SJCRH30 (cell line): ENCODE measurements at regions not wholly inside any gene's neighbourhood (a gene's known extent, or its start where the extent isn't known, plus 50 kb on each side); places are given as distances from the start of the nearest gene placed in this dataset.
A peak's percentile ranks its signal among the peaks of the same experiment; 100 is the strongest.

Experiments used
- DNase-seq, 2 experiments: peaks; one replicate each; pipeline ENCODE4 v3.0.0-alpha.2; 2015 to 2020
- H3K27ac ChIP-seq: fragments of 250-450 bp; sonication (Bioruptor Pico); 2 replicates; pipeline ENCODE4 v1.5.1; 2020; ENCODE audit warnings: mild to moderate bottlenecking, moderate library complexity
- H3K27me3 ChIP-seq: fragments of 250-450 bp; sonication (Bioruptor Pico); 2 replicates; pipeline ENCODE4 v1.5.1; 2020; ENCODE audit warnings: mild to moderate bottlenecking, moderate library complexity
- H3K36me3 ChIP-seq: fragments of 250-450 bp; sonication (Bioruptor Pico); 2 replicates; pipeline ENCODE4 v1.5.1; 2020; ENCODE audit warnings: mild to moderate bottlenecking, moderate library complexity
- H3K4me1 ChIP-seq: fragments of 250-450 bp; sonication (Bioruptor Pico); 2 replicates; pipeline ENCODE4 v1.5.1; 2020; ENCODE audit warnings: mild to moderate bottlenecking, moderate library complexity
- H3K4me3 ChIP-seq: fragments of 250-450 bp; sonication (Bioruptor Pico); 2 replicates; pipeline ENCODE4 v1.5.1; 2020; ENCODE audit warnings: mild to moderate bottlenecking, moderate library complexity
- H3K9me3 ChIP-seq: fragments of 250-450 bp; sonication (Bioruptor Pico); replicated peaks from 2 replicates; pipeline ENCODE4 v1.5.1; 2020; ENCODE audit warnings: mild to moderate bottlenecking, moderate library complexity

- DNase-seq, result no peak
- Histone ChIP-seq H3K4me1 (peaks cover 26% of the 10 kb centered on the region), H3K27ac (no peak overlapping the region), H3K9me3 (no peaks in the 10 kb centered on the region), H3K36me3 (no peaks in the 10 kb centered on the region), H3K27me3 (no peaks in the 10 kb centered on the region), H3K4me3 (no peak overlapping the region)
Measured at GRCh38 chr12:74891083-74891668, 318.5 kb downstream of the KCNC2 start.

DNA sequence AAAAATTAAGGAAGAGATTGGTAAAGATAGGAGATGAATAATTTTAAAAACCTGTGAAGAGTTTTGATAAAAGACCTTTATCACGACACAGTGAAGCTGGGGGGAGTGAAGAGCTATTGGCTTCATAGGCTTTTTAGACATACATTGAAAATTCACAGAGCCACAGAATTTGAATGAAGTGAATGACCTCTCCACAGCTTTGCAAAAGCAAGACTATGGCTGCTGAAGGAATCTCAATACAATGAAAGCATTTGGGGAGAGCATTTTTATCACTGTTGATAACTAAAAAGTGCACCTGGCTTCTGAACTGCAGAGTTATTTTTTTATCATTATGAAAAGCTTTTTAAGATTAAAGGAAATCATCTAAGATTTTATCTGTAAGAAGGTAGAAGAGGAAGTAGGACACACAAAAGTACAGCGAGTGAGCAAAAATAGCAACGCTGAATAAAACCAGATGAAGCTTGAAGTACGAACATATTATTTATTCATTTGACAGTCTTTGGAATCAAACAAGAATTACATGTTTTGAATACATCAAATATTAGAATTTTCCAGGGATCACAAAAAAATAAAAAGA, 317.5 kb downstream of the KCNC2 start:
- peaks cover 26% of the 10 kb centered on the region for H3K4me1 ChIP-seq
- no peaks in the 10 kb centered on the region for H3K36me3 ChIP-seq
- no peak overlapping the region for H3K4me3 ChIP-seq
- no peak overlapping the region for H3K27ac ChIP-seq
- no peak for DNase-seq
- no peaks in the 10 kb centered on the region for H3K9me3 ChIP-seq
- H3K27me3 ChIP-seq, result no peaks in the 10 kb centered on the region

DNA sequence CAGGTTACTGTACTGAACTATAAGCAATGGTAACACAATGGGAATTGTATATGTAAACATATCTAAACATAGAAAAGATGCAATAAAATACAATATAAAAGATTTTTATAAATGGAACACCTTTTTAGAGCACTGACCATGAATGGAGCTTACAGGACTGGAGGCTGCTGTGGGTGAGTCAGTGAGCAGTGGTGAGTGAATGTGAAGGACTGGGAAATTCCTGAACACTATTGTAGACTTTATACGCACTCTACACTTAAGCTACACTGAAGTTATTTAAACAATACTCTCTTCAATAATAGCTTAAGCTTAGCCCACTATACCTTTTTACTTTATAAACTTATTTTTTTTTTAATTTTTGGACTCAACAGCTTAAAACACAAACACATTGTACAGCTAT, 313.5 kb downstream of the KCNC2 start:
- Histone ChIP-seq H3K27ac (no peak overlapping the region), H3K4me3 (no peak overlapping the region), H3K36me3 (no peaks in the 10 kb centered on the region), H3K27me3 (no peaks in the 10 kb centered on the region), H3K4me1 (peaks cover 8% of the 10 kb centered on the region), H3K9me3 (no peaks in the 10 kb centered on the region)
- no peak for DNase-seq

- H3K36me3 ChIP-seq, result no peaks in the 10 kb centered on the region
- no peaks in the 10 kb centered on the region for H3K27me3 ChIP-seq
- DNase-seq, result no peak
- H3K4me1 ChIP-seq, result no peaks in the 10 kb centered on the region
- no peak overlapping the region for H3K4me3 ChIP-seq
- H3K27ac ChIP-seq, result no peak overlapping the region
- no peaks in the 10 kb centered on the region for H3K9me3 ChIP-seq
Measured at GRCh38 chr12:74897425-74898211, 312.0 kb downstream of the KCNC2 start.

DNA sequence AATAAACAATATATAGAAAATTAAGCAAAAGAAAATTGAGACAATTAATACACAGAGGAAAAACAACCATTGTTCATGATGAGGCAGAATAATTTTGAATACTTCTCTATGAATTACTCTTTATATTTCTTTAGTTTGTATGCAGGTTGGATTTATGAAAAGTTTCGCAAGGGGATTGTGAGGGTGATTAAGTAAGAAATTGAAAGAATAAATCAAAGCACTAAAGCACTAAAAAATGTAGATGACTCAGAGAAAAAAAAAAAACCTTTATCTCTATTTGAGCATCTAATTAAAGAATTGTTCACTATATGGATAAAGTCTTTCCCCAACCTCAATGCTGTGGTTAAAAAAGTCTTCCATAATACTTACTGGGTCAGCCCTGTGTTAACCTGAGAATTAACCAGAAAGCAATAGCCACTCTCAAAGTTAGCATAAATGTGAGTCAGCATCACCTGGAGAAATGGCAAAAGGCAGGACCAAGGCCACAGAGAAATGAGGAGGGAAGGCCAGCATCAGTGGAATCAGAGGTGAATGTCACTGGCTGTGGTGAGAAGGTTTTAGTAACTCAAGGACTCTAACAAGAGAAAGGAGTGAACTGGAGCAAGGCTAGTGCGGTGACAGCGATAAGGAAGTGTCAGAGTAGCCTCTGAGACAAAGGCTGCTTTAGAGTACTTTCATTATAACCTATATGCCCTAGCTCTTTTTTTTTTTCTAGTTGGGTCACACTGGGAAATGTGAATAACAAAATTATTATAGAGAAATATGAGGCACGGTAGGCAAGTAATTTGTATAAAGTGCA, 310.4 kb downstream of the KCNC2 start:
- Histone ChIP-seq H3K27ac (no peak overlapping the region), H3K27me3 (no peaks in the 10 kb centered on the region), H3K4me1 (no peaks in the 10 kb centered on the region), H3K36me3 (no peaks in the 10 kb centered on the region), H3K9me3 (no peaks in the 10 kb centered on the region), H3K4me3 (no peak overlapping the region)
- no peak for DNase-seq

- Histone ChIP-seq H3K36me3 (no peaks in the 10 kb centered on the region), H3K27me3 (no peaks in the 10 kb centered on the region), H3K9me3 (no peaks in the 10 kb centered on the region), H3K4me3 (no peak overlapping the region), H3K4me1 (no peaks in the 10 kb centered on the region), H3K27ac (no peak overlapping the region)
- no peak for DNase-seq
Measured at GRCh38 chr12:74900232-74900631, 309.4 kb downstream of the KCNC2 start.

- no peaks in the 10 kb centered on the region for H3K4me1 ChIP-seq
- peak in 1 of 2 experiments; percentile 6 for DNase-seq
- H3K36me3 ChIP-seq, result no peaks in the 10 kb centered on the region
- no peaks in the 10 kb centered on the region for H3K27me3 ChIP-seq
- H3K4me3 ChIP-seq, result no peak overlapping the region
- H3K27ac ChIP-seq, result no peak overlapping the region
- no peaks in the 10 kb centered on the region for H3K9me3 ChIP-seq
Measured at GRCh38 chr12:74903522-74903921, 306.1 kb downstream of the KCNC2 start.

DNA sequence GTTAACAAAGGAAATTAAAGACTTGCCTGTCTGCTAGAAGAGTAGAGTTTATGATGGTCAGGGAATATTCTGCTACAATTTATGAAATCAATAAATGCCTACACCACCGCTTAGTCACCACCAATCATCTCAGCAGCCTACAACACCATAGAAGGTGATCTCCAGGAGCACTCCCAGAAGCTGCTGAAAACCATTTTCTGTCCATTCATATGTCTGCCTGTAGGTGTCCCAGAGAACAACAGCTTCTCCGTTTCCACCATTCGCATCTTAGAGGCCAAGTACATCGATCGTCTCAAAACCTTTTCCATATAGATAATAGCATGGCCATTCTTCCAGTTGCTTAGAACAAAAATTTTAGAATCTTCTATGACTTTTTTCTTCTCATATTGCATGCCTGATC, 303.4 kb downstream of the KCNC2 start:
- no peak overlapping the region for H3K4me3 ChIP-seq

DNA sequence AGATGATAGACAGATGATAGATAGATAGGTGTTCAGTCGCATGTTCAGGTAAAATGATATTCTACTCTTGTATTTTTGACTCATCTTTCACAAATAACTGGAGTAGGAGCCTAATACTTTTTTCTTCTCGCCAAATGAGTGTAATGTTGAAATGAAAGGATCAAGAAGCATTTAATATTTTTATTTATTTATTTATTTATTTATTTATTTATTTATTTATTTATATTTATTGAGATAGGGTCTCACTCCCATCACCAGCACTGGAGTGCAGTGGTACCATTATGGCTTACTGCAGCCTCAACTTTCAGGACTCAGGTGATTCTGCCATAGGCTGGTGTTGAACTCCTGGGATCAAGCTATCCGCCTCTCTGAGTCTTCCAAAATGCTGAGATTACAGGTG, 298.8 kb downstream of the KCNC2 start:
- no peaks in the 10 kb centered on the region for H3K27me3 ChIP-seq
- no peaks in the 10 kb centered on the region for H3K36me3 ChIP-seq
- DNase-seq, result no peak
- H3K27ac ChIP-seq, result no peak overlapping the region
- no peaks in the 10 kb centered on the region for H3K9me3 ChIP-seq
- peaks cover 4% of the 10 kb centered on the region; the same call in 1 of the 2 replicates for H3K4me1 ChIP-seq
- H3K4me3 ChIP-seq, result no peak overlapping the region

More for the DNA sequence above, 303.4 kb downstream of the KCNC2 start:
- Histone ChIP-seq H3K36me3 (no peaks in the 10 kb centered on the region), H3K27ac (no peak overlapping the region), H3K4me1 (no peaks in the 10 kb centered on the region), H3K9me3 (no peaks in the 10 kb centered on the region), H3K27me3 (no peaks in the 10 kb centered on the region)
- DNase-seq, result peak in 1 of 2 experiments; percentile 8

- Histone ChIP-seq H3K4me3 (no peak overlapping the region), H3K9me3 (no peaks in the 10 kb centered on the region), H3K4me1 (peaks cover 4% of the 10 kb centered on the region; the same call in 1 of the 2 replicates), H3K27me3 (no peaks in the 10 kb centered on the region), H3K27ac (no peak overlapping the region), H3K36me3 (no peaks in the 10 kb centered on the region)
- no peak for DNase-seq
Measured at GRCh38 chr12:74914378-74914777, 295.3 kb downstream of the KCNC2 start.

DNA sequence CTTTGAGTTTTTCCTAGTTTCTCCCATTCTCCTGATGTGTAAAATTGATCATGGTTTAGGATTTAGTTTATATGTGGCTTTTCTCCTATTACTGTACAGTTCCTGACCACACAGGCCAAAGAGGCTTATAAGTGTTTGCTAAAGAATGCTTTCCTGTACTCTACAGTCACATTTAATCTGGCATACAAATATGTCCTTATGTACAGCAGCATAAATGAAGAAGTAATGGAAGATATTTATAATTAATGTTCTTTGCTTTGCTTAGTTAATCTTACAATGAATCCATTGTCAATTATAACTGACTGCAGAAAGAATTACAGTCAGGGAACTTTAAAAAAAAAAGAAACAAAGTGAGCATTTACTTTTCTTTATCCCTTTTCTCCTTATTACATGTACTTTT, 293.9 kb downstream of the KCNC2 start:
- no peak overlapping the region for H3K27ac ChIP-seq
- DNase-seq, result peak in 1 of 2 experiments; percentile 5
- H3K9me3 ChIP-seq, result no peaks in the 10 kb centered on the region
- H3K36me3 ChIP-seq, result no peaks in the 10 kb centered on the region
- H3K4me1 ChIP-seq, result peaks cover 4% of the 10 kb centered on the region; the same call in 1 of the 2 replicates
- no peaks in the 10 kb centered on the region for H3K27me3 ChIP-seq
- H3K4me3 ChIP-seq, result no peak overlapping the region

GRCh38 chr12:74917743-74918142, 291.9 kb downstream of the KCNC2 start:
- Histone ChIP-seq H3K4me1 (peaks cover 4% of the 10 kb centered on the region; the same call in 1 of the 2 replicates), H3K36me3 (no peaks in the 10 kb centered on the region), H3K27ac (no peak overlapping the region), H3K27me3 (no peaks in the 10 kb centered on the region), H3K9me3 (no peaks in the 10 kb centered on the region), H3K4me3 (no peak overlapping the region)
- no peak for DNase-seq

DNA sequence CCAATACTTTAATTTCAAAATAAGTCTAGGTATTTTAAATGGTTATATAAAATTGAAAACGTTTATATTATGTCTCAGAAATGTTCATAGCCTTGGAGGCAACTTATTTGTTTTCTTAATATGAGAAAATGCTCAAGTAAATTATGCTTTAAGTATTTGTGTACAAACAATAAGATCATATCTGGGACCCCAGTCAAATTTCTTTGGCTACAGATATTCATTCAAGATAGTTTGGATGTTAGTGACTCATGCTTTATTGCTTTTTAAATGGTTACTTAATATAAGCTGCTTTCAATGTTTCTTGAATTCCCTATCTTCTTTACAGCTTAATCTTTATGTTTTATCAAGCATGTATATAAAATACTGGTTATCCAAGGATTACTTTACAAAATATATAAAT, 291.3 kb downstream of the KCNC2 start:
- H3K36me3 ChIP-seq, result no peaks in the 10 kb centered on the region
- no peak overlapping the region for H3K27ac ChIP-seq
- H3K4me3 ChIP-seq, result no peak overlapping the region
- no peaks in the 10 kb centered on the region for H3K27me3 ChIP-seq
- DNase-seq, result no peak
- peaks cover 4% of the 10 kb centered on the region; the same call in 1 of the 2 replicates for H3K4me1 ChIP-seq
- H3K9me3 ChIP-seq, result no peaks in the 10 kb centered on the region

DNA sequence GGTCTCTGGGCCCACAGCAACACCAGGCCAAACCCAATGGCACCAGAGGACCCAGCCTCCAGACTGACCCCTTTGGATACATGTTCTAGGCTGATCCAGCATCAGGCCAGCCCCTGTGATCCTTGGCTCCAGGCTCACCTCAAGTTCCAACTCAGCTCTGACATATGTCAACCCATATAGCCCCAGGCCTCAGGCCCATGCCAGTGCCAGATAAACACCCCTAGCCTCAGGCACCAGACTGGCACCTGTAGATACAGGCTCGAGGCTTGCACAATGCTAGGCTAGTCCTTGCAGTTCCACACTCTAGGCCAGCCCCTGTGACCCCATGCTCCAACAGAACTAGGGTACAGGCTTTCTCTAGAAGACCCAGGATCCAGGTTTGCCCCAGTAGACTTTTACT, 287.5 kb downstream of the KCNC2 start:
- H3K36me3 ChIP-seq, result no peaks in the 10 kb centered on the region
- no peak overlapping the region for H3K27ac ChIP-seq
- no peak for DNase-seq
- no peak overlapping the region for H3K4me3 ChIP-seq
- H3K9me3 ChIP-seq, result no peaks in the 10 kb centered on the region
- no peaks in the 10 kb centered on the region for H3K27me3 ChIP-seq
- no peaks in the 10 kb centered on the region for H3K4me1 ChIP-seq

DNA sequence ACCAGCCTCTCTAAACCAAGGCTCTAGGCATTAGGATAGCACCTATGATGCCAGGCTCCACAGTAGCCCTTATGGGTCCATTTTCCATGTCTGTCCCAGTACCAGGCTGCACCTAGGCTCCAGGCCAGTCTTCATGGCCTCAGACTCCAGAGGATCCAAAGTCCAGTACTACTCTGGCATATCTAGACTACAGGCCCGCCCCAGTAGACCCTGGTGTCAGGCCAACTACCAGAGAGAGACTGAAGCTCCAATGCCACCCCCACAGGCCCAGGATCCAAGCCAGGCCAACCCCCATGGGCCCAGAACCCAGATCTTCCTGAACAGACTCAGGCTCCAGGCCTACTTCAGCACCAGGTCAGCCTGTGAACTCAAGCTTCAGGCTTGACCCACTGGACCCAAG, 287.0 kb downstream of the KCNC2 start:
- Histone ChIP-seq H3K4me3 (no peak overlapping the region), H3K36me3 (no peaks in the 10 kb centered on the region), H3K9me3 (no peaks in the 10 kb centered on the region), H3K27me3 (no peaks in the 10 kb centered on the region), H3K4me1 (no peaks in the 10 kb centered on the region), H3K27ac (no peak overlapping the region)
- DNase-seq, result no peak
